ENCODE measurements at regions not wholly inside any gene's neighbourhood (a gene's known extent, or its start where the extent isn't known, plus 50 kb on each side); places are given as distances from the start of the nearest gene placed in this dataset.

DNA sequence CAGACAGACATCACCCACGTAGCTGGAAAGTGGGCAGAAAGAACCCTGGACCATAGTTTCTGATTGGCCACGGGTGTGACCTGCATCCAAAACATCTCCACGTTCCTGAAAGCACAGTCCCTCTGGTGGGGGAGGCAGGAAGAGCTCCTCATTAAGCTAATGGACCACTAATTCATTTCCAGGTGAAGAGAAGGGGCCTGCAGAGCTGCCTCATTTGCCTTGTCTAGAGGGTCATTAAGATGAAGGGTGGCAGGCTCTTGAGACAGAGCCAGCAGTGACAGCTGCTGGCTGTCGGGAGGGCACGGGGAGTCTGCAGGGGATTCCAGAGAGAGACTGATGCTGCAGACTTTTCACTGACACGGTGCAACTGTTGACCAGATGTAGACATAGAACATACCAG is 149.6 kb upstream of the OPCML start:
- Histone ChIP-seq H2AFZ (no peak overlapping the region), H3K36me3 (ENCODE audit: control insufficient read depth, insufficient read depth, low read length) (no peaks in the 10 kb centered on the region), H3K9me3 (ENCODE audit: control insufficient read depth, low read length) (no peaks in the 10 kb centered on the region)

DNA sequence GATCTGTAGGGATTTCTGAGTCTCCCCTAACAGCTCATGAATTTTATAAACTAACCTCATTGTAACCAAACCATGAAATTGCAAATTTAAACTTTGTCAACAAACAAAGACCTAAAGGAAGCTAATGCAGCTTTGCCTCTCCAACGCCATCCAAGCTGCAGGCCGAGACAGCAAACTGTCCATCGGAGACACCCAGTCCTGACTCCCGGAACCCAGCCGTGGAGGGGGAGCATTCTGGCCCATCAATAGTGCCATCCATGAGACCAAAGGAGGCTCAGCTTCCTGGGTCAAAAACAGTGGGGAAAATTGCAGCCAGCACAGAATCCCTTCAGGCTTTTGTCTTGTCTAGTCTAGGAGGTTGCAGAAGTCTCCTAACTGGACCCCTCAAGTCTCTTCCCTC is 147.6 kb upstream of the OPCML start:
- Histone ChIP-seq H3K27ac (no peak overlapping the region), H3K36me3 (ENCODE audit: control insufficient read depth, insufficient read depth, low read length) (no peaks in the 10 kb centered on the region), H2AFZ (no peak overlapping the region), H3K79me2 (no peaks in the 10 kb centered on the region), H3K4me1 (no peaks in the 10 kb centered on the region), H3K9me3 (ENCODE audit: control insufficient read depth, low read length) (no peaks in the 10 kb centered on the region), H3K27me3 (ENCODE audit: control insufficient read depth, insufficient read depth, low read length) (no peaks in the 10 kb centered on the region), H3K9ac (no peak overlapping the region), H3K4me3 (ENCODE audit: low read depth, low read length) (no peak overlapping the region), H3K4me2 (ENCODE audit: low read length) (no peak overlapping the region)
- TF ChIP-seq, protein P1, sequence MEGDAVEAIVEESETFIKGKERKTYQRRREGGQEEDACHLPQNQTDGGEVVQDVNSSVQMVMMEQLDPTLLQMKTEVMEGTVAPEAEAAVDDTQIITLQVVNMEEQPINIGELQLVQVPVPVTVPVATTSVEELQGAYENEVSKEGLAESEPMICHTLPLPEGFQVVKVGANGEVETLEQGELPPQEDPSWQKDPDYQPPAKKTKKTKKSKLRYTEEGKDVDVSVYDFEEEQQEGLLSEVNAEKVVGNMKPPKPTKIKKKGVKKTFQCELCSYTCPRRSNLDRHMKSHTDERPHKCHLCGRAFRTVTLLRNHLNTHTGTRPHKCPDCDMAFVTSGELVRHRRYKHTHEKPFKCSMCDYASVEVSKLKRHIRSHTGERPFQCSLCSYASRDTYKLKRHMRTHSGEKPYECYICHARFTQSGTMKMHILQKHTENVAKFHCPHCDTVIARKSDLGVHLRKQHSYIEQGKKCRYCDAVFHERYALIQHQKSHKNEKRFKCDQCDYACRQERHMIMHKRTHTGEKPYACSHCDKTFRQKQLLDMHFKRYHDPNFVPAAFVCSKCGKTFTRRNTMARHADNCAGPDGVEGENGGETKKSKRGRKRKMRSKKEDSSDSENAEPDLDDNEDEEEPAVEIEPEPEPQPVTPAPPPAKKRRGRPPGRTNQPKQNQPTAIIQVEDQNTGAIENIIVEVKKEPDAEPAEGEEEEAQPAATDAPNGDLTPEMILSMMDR (IDR thresholded peaks at IDR 0.05) = no peak

More for the DNA sequence above, 149.6 kb upstream of the OPCML start:
- Histone ChIP-seq H3K79me2 (no peaks in the 10 kb centered on the region), H3K4me2 (ENCODE audit: low read length) (no peak overlapping the region), H3K4me1 (no peaks in the 10 kb centered on the region), H3K9ac (no peak overlapping the region), H3K4me3 (ENCODE audit: low read depth, low read length) (no peak overlapping the region), H3K27me3 (ENCODE audit: control insufficient read depth, insufficient read depth, low read length) (no peaks in the 10 kb centered on the region), H3K27ac (no peak overlapping the region)
- TF ChIP-seq, protein P1 (IDR thresholded peaks at IDR 0.05) = no peak

DNA sequence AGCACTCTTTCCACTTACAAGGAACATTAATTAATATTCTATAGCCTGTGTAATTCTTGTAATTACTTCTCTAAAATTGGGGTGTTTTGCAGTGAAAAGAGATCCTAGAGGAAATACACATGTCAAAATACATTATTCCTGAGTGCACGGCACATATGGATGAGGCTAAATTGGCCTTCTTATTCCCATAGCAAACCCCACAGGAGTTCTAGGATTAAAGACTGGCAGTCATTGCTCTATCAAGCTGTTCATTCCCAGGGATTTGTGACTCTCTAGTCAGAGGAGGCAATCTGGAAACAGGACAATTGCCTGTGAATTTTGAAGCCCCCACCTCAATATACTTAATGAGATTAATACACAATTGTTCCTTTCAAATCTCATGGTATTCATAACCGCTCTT is 145.9 kb upstream of the OPCML start:
- H3K79me2 ChIP-seq = no peaks in the 10 kb centered on the region
- TF ChIP-seq, protein P1 (IDR thresholded peaks at IDR 0.05) = no peak

DNA sequence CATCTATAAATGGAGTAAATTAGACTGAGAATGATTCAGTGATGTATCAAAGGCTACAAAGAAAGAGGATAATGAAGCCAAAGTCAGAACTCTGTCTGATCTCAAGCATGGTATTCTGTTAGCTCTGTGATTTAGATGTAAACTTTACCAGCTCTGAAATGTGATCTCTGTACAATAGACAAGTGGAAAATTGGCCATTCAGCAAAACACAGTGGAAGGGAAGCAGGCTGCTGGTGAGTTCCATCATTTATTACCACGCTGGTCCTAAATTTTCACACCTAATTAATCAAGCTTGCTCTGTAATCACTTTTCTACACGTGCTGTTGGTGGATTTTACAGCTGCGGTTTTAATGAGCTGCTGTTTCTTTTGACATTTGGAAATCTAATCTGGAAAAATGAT is 145.1 kb upstream of the OPCML start:
- Histone ChIP-seq H3K9me3 (ENCODE audit: control insufficient read depth, low read length) (no peaks in the 10 kb centered on the region), H3K36me3 (ENCODE audit: control insufficient read depth, insufficient read depth, low read length) (no peaks in the 10 kb centered on the region), H3K4me2 (ENCODE audit: low read length) (no peak overlapping the region), H2AFZ (no peak overlapping the region), H3K9ac (no peak overlapping the region), H3K27ac (no peak overlapping the region), H3K4me3 (ENCODE audit: low read depth, low read length) (no peak overlapping the region), H3K4me1 (no peaks in the 10 kb centered on the region), H3K79me2 (no peaks in the 10 kb centered on the region), H3K27me3 (ENCODE audit: control insufficient read depth, insufficient read depth, low read length) (no peaks in the 10 kb centered on the region)
- TF ChIP-seq, protein P1 (IDR thresholded peaks at IDR 0.05) = no peak

More for the DNA sequence above, 145.9 kb upstream of the OPCML start:
- Histone ChIP-seq H3K36me3 (ENCODE audit: control insufficient read depth, insufficient read depth, low read length) (no peaks in the 10 kb centered on the region), H3K4me1 (no peaks in the 10 kb centered on the region), H2AFZ (no peak overlapping the region), H3K9me3 (ENCODE audit: control insufficient read depth, low read length) (no peaks in the 10 kb centered on the region), H3K27ac (no peak overlapping the region), H3K4me2 (ENCODE audit: low read length) (no peak overlapping the region), H3K4me3 (ENCODE audit: low read depth, low read length) (no peak overlapping the region), H3K9ac (no peak overlapping the region), H3K27me3 (ENCODE audit: control insufficient read depth, insufficient read depth, low read length) (no peaks in the 10 kb centered on the region)

DNA sequence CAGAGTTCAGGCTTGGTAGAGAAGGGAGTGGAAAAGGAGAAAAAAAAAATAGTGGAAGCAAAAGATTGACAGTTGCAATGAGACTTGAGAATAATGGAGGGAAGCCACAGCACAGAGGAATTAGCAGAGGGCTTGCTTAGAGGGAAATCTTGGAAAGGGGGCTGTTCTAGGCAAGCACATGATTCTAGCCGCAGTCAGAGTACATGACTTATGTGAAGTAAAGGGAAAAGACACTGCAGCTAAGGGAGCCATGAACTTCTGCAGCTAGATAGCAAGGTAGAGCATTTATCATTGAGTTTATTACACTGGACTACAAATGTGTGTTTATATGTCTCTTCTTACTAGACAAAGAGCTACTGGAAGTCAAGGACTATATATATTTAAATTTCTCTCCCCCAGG is 144.0 kb upstream of the OPCML start:
- Histone ChIP-seq H3K36me3 (ENCODE audit: control insufficient read depth, insufficient read depth, low read length) (no peaks in the 10 kb centered on the region), H3K9me3 (ENCODE audit: control insufficient read depth, low read length) (no peaks in the 10 kb centered on the region), H3K4me3 (ENCODE audit: low read depth, low read length) (no peak overlapping the region), H3K4me1 (no peaks in the 10 kb centered on the region), H2AFZ (no peak overlapping the region), H3K4me2 (ENCODE audit: low read length) (no peak overlapping the region), H3K27me3 (ENCODE audit: control insufficient read depth, insufficient read depth, low read length) (no peaks in the 10 kb centered on the region), H3K79me2 (no peaks in the 10 kb centered on the region), H3K27ac (no peak overlapping the region), H3K9ac (no peak overlapping the region)
- TF ChIP-seq, protein P1 (IDR thresholded peaks at IDR 0.05) = no peak

Measured in parathyroid adenoma (tissue), 2 donors.